Lung (tissue), 11 donors: ENCODE measurements at regions not wholly inside any gene's neighbourhood (a gene's known extent, or its start where the extent isn't known, plus 50 kb on each side); places are given as distances from the start of the nearest gene placed in this dataset.

Experiments
- ATAC-seq: fragments of 200-7000 bp; cut with Tn5 transposase; one replicate; pipeline ENCODE4 v1.9.1; 2020; ENCODE audit warnings: moderate number of reproducible peaks; ENCODE audit not compliant: insufficient read depth, low FRiP score
- DNase-seq, 3 donors: peaks; one replicate each; pipeline ENCODE4 v3.0.0-alpha.2; 2013 to 2017
- H3K27ac ChIP-seq, 2 donors: one replicate each; pipeline ENCODE4 v1.5.1; 2013; ENCODE audit warnings: mild to moderate bottlenecking in 2 of 2, moderate library complexity in 2 of 2, control low read depth in 1 of 2, inconsistent platforms in 1 of 2, low read depth in 1 of 2, low read length in 1 of 2
- H3K27me3 ChIP-seq, 3 donors: one replicate each; pipeline ENCODE4 v1.5.1; 2013; ENCODE audit warnings: low read length in 2 of 3; ENCODE audit not compliant: control insufficient read depth in 3 of 3, insufficient read depth in 3 of 3
- H3K36me3 ChIP-seq, 4 donors: one replicate each; pipeline ENCODE4 v1.5.1; 2013; ENCODE audit warnings: low read length in 4 of 4, mild to moderate bottlenecking in 1 of 4, moderate library complexity in 1 of 4; ENCODE audit not compliant: control insufficient read depth in 4 of 4, insufficient read depth in 4 of 4
- H3K4me1 ChIP-seq, 5 donors: one replicate each; pipeline ENCODE4 v1.5.1; 2013; ENCODE audit warnings: low read length in 5 of 5, mild to moderate bottlenecking in 2 of 5, moderate library complexity in 1 of 5; ENCODE audit not compliant: control insufficient read depth in 5 of 5, insufficient read depth in 5 of 5
- H3K4me3 ChIP-seq: one replicate; pipeline ENCODE4 v1.5.1; 2013; ENCODE audit warnings: mild to moderate bottlenecking, control low read depth, moderate library complexity
- H3K9ac ChIP-seq, 2 donors: one replicate each; pipeline ENCODE4 v1.5.1; 2013; ENCODE audit warnings: low read length in 2 of 2, control low read depth in 1 of 2; ENCODE audit not compliant: insufficient read depth in 1 of 2
- H3K9me3 ChIP-seq, 4 donors: one replicate each; pipeline ENCODE4 v1.5.1; 2013; ENCODE audit warnings: low read length in 3 of 4, mild to moderate bottlenecking in 1 of 4, moderate library complexity in 1 of 4; ENCODE audit not compliant: control insufficient read depth in 4 of 4, insufficient read depth in 3 of 4
- WGBS, 2 donors: extraction: QIAGEN DNeasy Blood & Tissue Kit; methylation state at CpG; one replicate each; pipeline ENCODE4 v1.1.7; 2013; 5-methylcytosine and 5-hydroxymethylcytosine counted together
- TF ChIP-seq, protein P1 (sequence below): IDR thresholded peaks from 2 replicates; pipeline ENCODE4 v1.5.1; 2012; ENCODE audit warnings: mild to moderate bottlenecking; ENCODE audit errors: control extremely low read depth, extremely low read depth
- donor health status: control.
- donor health status: control.
- donor health status: Bipolar disorder and iron deficiency.
- donor health status: healthy.
- donor health status: DM: yes; HTN: yes; CAD: no.

DNA sequence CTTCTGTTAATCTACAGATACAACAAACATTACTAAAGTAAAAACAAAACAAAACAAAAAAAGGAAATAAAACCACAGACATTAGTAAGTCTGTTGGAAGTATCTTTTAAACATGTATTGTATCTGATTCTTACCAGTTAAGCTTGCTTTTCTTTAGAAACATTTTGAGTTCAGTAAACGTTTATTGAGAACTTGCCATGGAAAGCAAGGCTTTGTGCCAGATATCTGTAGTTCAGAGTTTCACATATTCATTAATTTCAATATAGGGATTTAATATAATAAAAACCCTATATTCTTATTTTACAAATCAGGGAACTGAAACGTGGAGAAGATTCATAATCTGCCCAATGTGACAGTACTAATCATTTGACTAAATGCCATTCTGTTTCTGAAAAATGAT is 1101.0 kb upstream of the GYPC start:
- WGBS, 2 donors = 54 to 78% methylated on average over 2 of the region's 2 CpGs
- no peak overlapping the region for H3K4me3 ChIP-seq

DNA sequence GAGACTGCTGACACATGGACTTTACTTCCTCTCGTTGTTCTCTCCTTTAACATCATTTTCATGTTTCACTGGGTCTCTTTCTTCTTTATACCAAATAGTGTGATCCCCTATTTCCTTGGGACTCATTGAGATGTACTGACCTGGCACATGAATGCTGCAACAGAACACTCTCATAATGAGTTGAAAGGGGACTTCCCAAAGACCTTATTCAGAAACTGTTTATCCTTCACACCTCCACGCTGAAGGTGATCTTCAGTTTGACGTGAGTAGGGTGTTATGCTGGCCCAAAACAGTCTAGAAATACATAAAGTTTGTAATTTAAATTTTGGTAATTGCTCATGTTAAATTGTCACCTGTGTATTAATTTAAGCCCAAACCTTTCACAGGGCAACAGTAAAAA is 1096.8 kb upstream of the GYPC start:
- no peak for DNase-seq
- 77 to 82% methylated on average over 3 of the region's 3 CpGs for WGBS, 2 donors
- Histone ChIP-seq H3K4me3 (no peak overlapping the region), H3K4me1 (no peaks in the 10 kb centered on the region), H3K27me3 (no peaks in the 10 kb centered on the region), H3K27ac (no peak overlapping the region), H3K36me3 (no peaks in the 10 kb centered on the region), H3K9me3 (no peaks in the 10 kb centered on the region), H3K9ac (no peak overlapping the region)
- TF ChIP-seq, protein P1, sequence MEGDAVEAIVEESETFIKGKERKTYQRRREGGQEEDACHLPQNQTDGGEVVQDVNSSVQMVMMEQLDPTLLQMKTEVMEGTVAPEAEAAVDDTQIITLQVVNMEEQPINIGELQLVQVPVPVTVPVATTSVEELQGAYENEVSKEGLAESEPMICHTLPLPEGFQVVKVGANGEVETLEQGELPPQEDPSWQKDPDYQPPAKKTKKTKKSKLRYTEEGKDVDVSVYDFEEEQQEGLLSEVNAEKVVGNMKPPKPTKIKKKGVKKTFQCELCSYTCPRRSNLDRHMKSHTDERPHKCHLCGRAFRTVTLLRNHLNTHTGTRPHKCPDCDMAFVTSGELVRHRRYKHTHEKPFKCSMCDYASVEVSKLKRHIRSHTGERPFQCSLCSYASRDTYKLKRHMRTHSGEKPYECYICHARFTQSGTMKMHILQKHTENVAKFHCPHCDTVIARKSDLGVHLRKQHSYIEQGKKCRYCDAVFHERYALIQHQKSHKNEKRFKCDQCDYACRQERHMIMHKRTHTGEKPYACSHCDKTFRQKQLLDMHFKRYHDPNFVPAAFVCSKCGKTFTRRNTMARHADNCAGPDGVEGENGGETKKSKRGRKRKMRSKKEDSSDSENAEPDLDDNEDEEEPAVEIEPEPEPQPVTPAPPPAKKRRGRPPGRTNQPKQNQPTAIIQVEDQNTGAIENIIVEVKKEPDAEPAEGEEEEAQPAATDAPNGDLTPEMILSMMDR = no peak
- ATAC-seq = no peak

More for the DNA sequence above, 1101.0 kb upstream of the GYPC start:
- Histone ChIP-seq H3K9me3 (no peaks in the 10 kb centered on the region), H3K36me3 (no peaks in the 10 kb centered on the region), H3K4me1 (no peaks in the 10 kb centered on the region), H3K27me3 (no peaks in the 10 kb centered on the region), H3K27ac (no peak overlapping the region), H3K9ac (no peak overlapping the region)
- no peak for ATAC-seq
- TF ChIP-seq, protein P1 = no peak
- DNase-seq = peak in 2 of 3 donors; percentile 4 to 47

DNA sequence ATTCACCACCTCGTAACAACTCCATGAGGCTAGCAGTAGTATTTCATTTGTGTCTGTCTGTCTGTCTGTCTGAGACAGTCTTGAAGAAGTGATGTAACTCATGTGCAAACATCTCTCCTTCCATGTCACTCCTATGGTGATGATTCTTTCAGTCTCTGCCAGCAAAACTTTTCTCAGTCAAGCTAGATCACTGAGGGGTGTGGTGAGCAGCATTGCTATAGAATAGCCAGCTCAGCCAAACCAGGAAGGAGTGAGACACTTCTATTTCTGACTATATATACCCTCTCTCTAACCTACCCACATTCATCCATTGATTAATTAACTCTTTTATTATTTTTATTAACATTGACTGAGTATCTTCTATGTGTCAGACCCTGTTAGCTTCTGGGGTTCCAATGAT is 1095.1 kb upstream of the GYPC start:
- no peak for DNase-seq
- H3K4me3 ChIP-seq = no peak overlapping the region
- no peaks in the 10 kb centered on the region for H3K36me3 ChIP-seq
- H3K4me1 ChIP-seq = no peaks in the 10 kb centered on the region
- H3K27me3 ChIP-seq = no peaks in the 10 kb centered on the region
- TF ChIP-seq, protein P1 = no peak
- no peak for ATAC-seq
- no peak overlapping the region for H3K27ac ChIP-seq
- 62 to 88% methylated on average over 1 of the region's 1 CpG for WGBS, 2 donors
- no peak overlapping the region for H3K9ac ChIP-seq
- no peaks in the 10 kb centered on the region for H3K9me3 ChIP-seq

DNA sequence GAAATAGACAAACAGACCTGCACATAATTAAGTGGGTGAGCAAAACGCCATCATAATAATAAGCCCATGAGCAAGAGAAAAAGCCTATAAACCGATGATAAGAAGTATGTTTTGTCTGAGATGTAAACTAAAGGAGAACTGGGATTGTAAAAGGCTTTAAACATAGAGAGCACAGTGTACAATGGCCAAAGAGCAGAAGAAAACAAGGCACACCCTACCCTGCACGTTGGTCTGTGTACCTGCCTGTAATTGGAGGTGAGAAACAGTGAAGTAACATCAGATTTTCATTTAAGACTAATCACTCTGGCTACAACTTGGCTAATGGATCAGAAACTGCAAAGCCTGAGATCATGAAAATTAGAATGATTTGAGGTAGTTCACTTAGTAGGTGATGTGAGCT is 1094.7 kb upstream of the GYPC start:
- ATAC-seq = no peak
- DNase-seq = no peak
- TF ChIP-seq, protein P1 = no peak
- Histone ChIP-seq H3K4me1 (no peaks in the 10 kb centered on the region), H3K9ac (no peak overlapping the region), H3K9me3 (no peaks in the 10 kb centered on the region), H3K27me3 (no peaks in the 10 kb centered on the region), H3K27ac (no peak overlapping the region), H3K36me3 (no peaks in the 10 kb centered on the region), H3K4me3 (no peak overlapping the region)
- WGBS, 2 donors = 55 to 71% methylated on average over 3 of the region's 3 CpGs
